ENCODE measurements at regions not wholly inside any gene's neighbourhood (a gene's known extent, or its start where the extent isn't known, plus 50 kb on each side); places are given as distances from the start of the nearest gene placed in this dataset.

GRCh38 chr4:114180481-114180880, 201.0 kb upstream of the ARSJ start:
- Histone ChIP-seq H3K4me3 (no peak overlapping the region), H3K27ac (no peak overlapping the region), H3K27me3 (no peaks in the 10 kb centered on the region), H3K9me3 (peaks cover 0 to 3% of the 10 kb centered on the region in 2 donors), H3K4me1 (ENCODE audit: insufficient read depth) (no peaks in the 10 kb centered on the region), H3K36me3 (no peaks in the 10 kb centered on the region)
- DNase-seq, result peak; percentile 9 to 41 (median 28)
- TF ChIP-seq EP300 (IDR thresholded peaks at IDR 0.05), result no peak
- TF ChIP-seq POLR2A (IDR thresholded peaks at IDR 0.05), result no peak
- TF ChIP-seq CTCF (IDR thresholded peaks at IDR 0.05), result no peak
- intact Hi-C loops (cut with DNase I), result no loop called here
- WGBS, 3 donors, result 34 to 39% (median 37%) methylated on average over 6 of the region's 6 CpGs

GRCh38 chr4:114184901-114185300, 205.5 kb upstream of the ARSJ start:
- H3K36me3 ChIP-seq, result no peaks in the 10 kb centered on the region
- H3K9me3 ChIP-seq, result peaks cover 0 to 3% of the 10 kb centered on the region in 2 donors
- 86 to 89% (median 88%) methylated on average over 3 of the region's 3 CpGs for WGBS, 3 donors
- H3K4me1 ChIP-seq (ENCODE audit: insufficient read depth), result no peaks in the 10 kb centered on the region
- H3K27ac ChIP-seq, result no peak overlapping the region
- H3K4me3 ChIP-seq, result no peak overlapping the region
- DNase-seq, result no peak
- TF ChIP-seq POLR2A (IDR thresholded peaks at IDR 0.05) (no peak), EP300 (IDR thresholded peaks at IDR 0.05) (no peak)
- intact Hi-C loops (cut with DNase I), result no loop called here
- no peaks in the 10 kb centered on the region for H3K27me3 ChIP-seq

- H3K4me1 ChIP-seq (ENCODE audit: insufficient read depth), result no peaks in the 10 kb centered on the region
- intact Hi-C loops (cut with DNase I), result no loop called here
- H3K27ac ChIP-seq, result no peak overlapping the region
- TF ChIP-seq EP300 (IDR thresholded peaks at IDR 0.05) (no peak), POLR2A (IDR thresholded peaks at IDR 0.05) (no peak), CTCF (IDR thresholded peaks at IDR 0.05) (no peak)
- DNase-seq, result no peak
- H3K9me3 ChIP-seq, result peaks cover 0 to 3% of the 10 kb centered on the region in 2 donors
- H3K36me3 ChIP-seq, result no peaks in the 10 kb centered on the region
- no peak overlapping the region for H3K4me3 ChIP-seq
- no peaks in the 10 kb centered on the region for H3K27me3 ChIP-seq
Measured at GRCh38 chr4:114187592-114187991, 208.1 kb upstream of the ARSJ start.

GRCh38 chr4:114191496-114191895, 212.0 kb upstream of the ARSJ start:
- Histone ChIP-seq H3K36me3 (no peaks in the 10 kb centered on the region), H3K4me1 (ENCODE audit: insufficient read depth) (peaks cover 4% of the 10 kb centered on the region), H3K4me3 (no peak overlapping the region), H3K9me3 (no peaks in the 10 kb centered on the region), H3K27ac (no peak overlapping the region), H3K27me3 (no peaks in the 10 kb centered on the region)
- intact Hi-C loops (cut with DNase I), result no loop called here
- no peak for DNase-seq
- no peak for TF ChIP-seq CTCF (IDR thresholded peaks at IDR 0.05)
- 6 to 13% (median 10%) methylated on average over 1 of the region's 1 CpG for WGBS, 3 donors

- intact Hi-C loops (cut with DNase I), result no loop called here
Measured at GRCh38 chr4:114192854-114193253, 213.4 kb upstream of the ARSJ start.

More at GRCh38 chr4:114192854-114193253, 213.4 kb upstream of the ARSJ start:
- Histone ChIP-seq H3K36me3 (no peaks in the 10 kb centered on the region), H3K4me1 (ENCODE audit: insufficient read depth) (peaks cover 4% of the 10 kb centered on the region), H3K4me3 (no peak overlapping the region), H3K9me3 (no peaks in the 10 kb centered on the region), H3K27me3 (no peaks in the 10 kb centered on the region), H3K27ac (no peak overlapping the region)
- no peak for DNase-seq
- TF ChIP-seq CTCF (IDR thresholded peaks at IDR 0.05) (no peak), EP300 (IDR thresholded peaks at IDR 0.05) (no peak), POLR2A (IDR thresholded peaks at IDR 0.05) (no peak)
- WGBS, 3 donors, result 82 to 86% (median 84%) methylated on average over 2 of the region's 2 CpGs

Measured in ovary (tissue), 7 donors.